ENCODE measurements at regions not wholly inside any gene's neighbourhood (a gene's known extent, or its start where the extent isn't known, plus 50 kb on each side); places are given as distances from the start of the nearest gene placed in this dataset.

- DNase-seq (ENCODE audit: low spot score): no peak
- H3K36me3 Mint-ChIP-seq (ENCODE audit: low read depth, unreplicated experiment): no peaks in the 10 kb centered on the region
- H3K27me3 Mint-ChIP-seq (ENCODE audit: unreplicated experiment): no peaks in the 10 kb centered on the region
- no peak overlapping the region for H3K4me3 Mint-ChIP-seq (ENCODE audit: unreplicated experiment)
- no peaks in the 10 kb centered on the region for H3K4me1 Mint-ChIP-seq (ENCODE audit: unreplicated experiment)
- no peak for TF ChIP-seq CTCF (IDR thresholded peaks at IDR 0.05; ENCODE audit: unreplicated experiment)
- no peaks in the 10 kb centered on the region for H3K9me3 Mint-ChIP-seq (ENCODE audit: unreplicated experiment)
- no peak overlapping the region for H3K27ac Mint-ChIP-seq (ENCODE audit: unreplicated experiment)
Observed at GRCh38 chr11:29293825-29294224, 723.0 kb downstream of the KCNA4 start.

DNA sequence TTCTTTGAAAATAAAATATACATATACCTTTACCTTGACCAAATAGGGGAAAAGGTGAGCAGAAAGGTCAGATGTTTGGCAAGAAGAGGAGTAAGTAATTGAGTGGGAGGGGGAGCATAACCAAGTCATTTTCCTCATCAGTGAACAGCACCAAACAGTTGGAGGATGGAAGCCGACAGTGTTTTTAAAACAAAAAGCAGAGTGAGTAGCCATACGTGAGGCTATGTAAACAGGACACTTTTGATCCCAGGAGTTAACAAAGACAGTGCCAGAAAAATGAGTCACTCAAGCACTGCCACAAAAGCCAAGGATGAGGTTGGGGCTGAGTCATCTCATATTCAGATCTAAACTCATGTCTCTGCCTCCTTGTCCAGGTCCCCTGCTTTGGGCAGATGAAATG, 734.7 kb downstream of the KCNA4 start:
- H3K4me3 Mint-ChIP-seq (ENCODE audit: unreplicated experiment): no peak overlapping the region
- TF ChIP-seq CTCF (IDR thresholded peaks at IDR 0.05; ENCODE audit: unreplicated experiment): no peak
- no peaks in the 10 kb centered on the region for H3K4me1 Mint-ChIP-seq (ENCODE audit: unreplicated experiment)
- DNase-seq (ENCODE audit: low spot score): no peak
- no peaks in the 10 kb centered on the region for H3K36me3 Mint-ChIP-seq (ENCODE audit: low read depth, unreplicated experiment)
- H3K27me3 Mint-ChIP-seq (ENCODE audit: unreplicated experiment): no peaks in the 10 kb centered on the region
- no peak overlapping the region for H3K27ac Mint-ChIP-seq (ENCODE audit: unreplicated experiment)
- no peaks in the 10 kb centered on the region for H3K9me3 Mint-ChIP-seq (ENCODE audit: unreplicated experiment)

DNA sequence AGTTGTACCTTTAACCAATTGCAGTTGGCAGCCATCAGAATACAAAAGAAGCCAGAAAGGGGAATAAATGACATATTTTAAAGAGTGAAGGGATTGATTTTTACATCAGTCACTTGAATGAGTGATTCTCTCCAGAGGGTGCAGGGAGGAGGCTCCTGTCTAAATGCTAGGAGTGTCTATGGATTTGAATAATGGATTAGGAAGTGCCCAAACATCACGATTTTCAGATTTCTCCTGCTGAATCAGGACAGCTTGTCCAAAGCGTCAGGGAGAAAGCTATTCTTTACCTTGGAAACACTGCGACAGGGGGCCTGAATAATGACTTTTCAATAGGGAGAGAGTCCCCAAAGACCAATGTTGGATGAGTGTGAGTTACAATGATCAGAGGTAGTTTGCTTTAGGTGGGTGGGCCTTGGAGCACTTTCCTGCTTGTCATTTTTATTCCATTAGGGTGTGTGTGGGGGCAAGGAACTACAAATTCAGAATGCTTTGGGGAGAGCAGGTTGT, 735.5 kb downstream of the KCNA4 start:
- H3K27ac Mint-ChIP-seq (ENCODE audit: unreplicated experiment): no peak overlapping the region
- no peak for DNase-seq (ENCODE audit: low spot score)
- H3K36me3 Mint-ChIP-seq (ENCODE audit: low read depth, unreplicated experiment): no peaks in the 10 kb centered on the region
- no peaks in the 10 kb centered on the region for H3K27me3 Mint-ChIP-seq (ENCODE audit: unreplicated experiment)
- H3K9me3 Mint-ChIP-seq (ENCODE audit: unreplicated experiment): no peaks in the 10 kb centered on the region
- no peak for TF ChIP-seq CTCF (IDR thresholded peaks at IDR 0.05; ENCODE audit: unreplicated experiment)
- H3K4me1 Mint-ChIP-seq (ENCODE audit: unreplicated experiment): no peaks in the 10 kb centered on the region
- H3K4me3 Mint-ChIP-seq (ENCODE audit: unreplicated experiment): no peak overlapping the region

GRCh38 chr11:29280452-29280851, 736.4 kb downstream of the KCNA4 start:
- no peak for TF ChIP-seq CTCF (IDR thresholded peaks at IDR 0.05; ENCODE audit: unreplicated experiment)
- H3K4me1 Mint-ChIP-seq (ENCODE audit: unreplicated experiment): no peaks in the 10 kb centered on the region
- DNase-seq (ENCODE audit: low spot score): no peak
- H3K27ac Mint-ChIP-seq (ENCODE audit: unreplicated experiment): no peak overlapping the region
- H3K4me3 Mint-ChIP-seq (ENCODE audit: unreplicated experiment): no peak overlapping the region
- H3K27me3 Mint-ChIP-seq (ENCODE audit: unreplicated experiment): no peaks in the 10 kb centered on the region
- no peaks in the 10 kb centered on the region for H3K36me3 Mint-ChIP-seq (ENCODE audit: low read depth, unreplicated experiment)
- no peaks in the 10 kb centered on the region for H3K9me3 Mint-ChIP-seq (ENCODE audit: unreplicated experiment)

GRCh38 chr11:29279716-29280115, 737.1 kb downstream of the KCNA4 start:
- no peaks in the 10 kb centered on the region for H3K27me3 Mint-ChIP-seq (ENCODE audit: unreplicated experiment)
- DNase-seq (ENCODE audit: low spot score): no peak
- no peaks in the 10 kb centered on the region for H3K4me1 Mint-ChIP-seq (ENCODE audit: unreplicated experiment)
- TF ChIP-seq CTCF (IDR thresholded peaks at IDR 0.05; ENCODE audit: unreplicated experiment): no peak
- no peak overlapping the region for H3K4me3 Mint-ChIP-seq (ENCODE audit: unreplicated experiment)
- H3K9me3 Mint-ChIP-seq (ENCODE audit: unreplicated experiment): no peaks in the 10 kb centered on the region
- H3K36me3 Mint-ChIP-seq (ENCODE audit: low read depth, unreplicated experiment): no peaks in the 10 kb centered on the region
- no peak overlapping the region for H3K27ac Mint-ChIP-seq (ENCODE audit: unreplicated experiment)

All from endothelial cell (in vitro differentiated cells).